ENCODE measurements at regions not wholly inside any gene's neighbourhood (a gene's known extent, or its start where the extent isn't known, plus 50 kb on each side); places are given as distances from the start of the nearest gene placed in this dataset.

DNA sequence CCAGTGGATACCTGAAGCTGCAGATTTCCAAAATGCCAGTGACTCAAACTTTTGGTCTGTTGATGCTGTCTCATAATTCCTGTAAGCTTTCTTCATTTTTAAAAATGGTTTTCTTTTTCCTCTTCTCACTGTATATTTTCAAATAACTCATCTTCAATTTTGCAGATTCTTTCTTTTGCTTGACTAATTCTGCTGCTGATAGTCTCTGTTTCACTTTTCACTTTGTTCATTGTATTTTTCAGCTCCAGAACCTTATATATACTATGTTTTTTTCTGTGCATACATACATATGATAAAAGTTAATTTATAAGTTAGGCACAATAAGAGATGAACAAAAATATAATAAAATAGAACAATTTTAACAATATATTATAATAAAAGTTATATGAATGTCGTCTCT, 237.7 kb upstream of the GPRIN3 start:
- no peaks in the 10 kb centered on the region for H3K9me3 ChIP-seq (ENCODE audit: control insufficient read depth, low read depth, low read length)
- H3K56ac ChIP-seq (ENCODE audit: insufficient read length, low read depth, low read length): no peak overlapping the region
- H2BK20ac ChIP-seq (ENCODE audit: low read depth, low read length, poor library complexity, severe bottlenecking): no peak overlapping the region
- TF ChIP-seq, protein P1, sequence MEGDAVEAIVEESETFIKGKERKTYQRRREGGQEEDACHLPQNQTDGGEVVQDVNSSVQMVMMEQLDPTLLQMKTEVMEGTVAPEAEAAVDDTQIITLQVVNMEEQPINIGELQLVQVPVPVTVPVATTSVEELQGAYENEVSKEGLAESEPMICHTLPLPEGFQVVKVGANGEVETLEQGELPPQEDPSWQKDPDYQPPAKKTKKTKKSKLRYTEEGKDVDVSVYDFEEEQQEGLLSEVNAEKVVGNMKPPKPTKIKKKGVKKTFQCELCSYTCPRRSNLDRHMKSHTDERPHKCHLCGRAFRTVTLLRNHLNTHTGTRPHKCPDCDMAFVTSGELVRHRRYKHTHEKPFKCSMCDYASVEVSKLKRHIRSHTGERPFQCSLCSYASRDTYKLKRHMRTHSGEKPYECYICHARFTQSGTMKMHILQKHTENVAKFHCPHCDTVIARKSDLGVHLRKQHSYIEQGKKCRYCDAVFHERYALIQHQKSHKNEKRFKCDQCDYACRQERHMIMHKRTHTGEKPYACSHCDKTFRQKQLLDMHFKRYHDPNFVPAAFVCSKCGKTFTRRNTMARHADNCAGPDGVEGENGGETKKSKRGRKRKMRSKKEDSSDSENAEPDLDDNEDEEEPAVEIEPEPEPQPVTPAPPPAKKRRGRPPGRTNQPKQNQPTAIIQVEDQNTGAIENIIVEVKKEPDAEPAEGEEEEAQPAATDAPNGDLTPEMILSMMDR (conservative IDR thresholded peaks at IDR 0.05): no peak
- H3T11ph ChIP-seq (ENCODE audit: low read length): no peak overlapping the region
- H3K14ac ChIP-seq (ENCODE audit: insufficient read depth, low read length): no peak overlapping the region
- Mint-ChIP-seq H3K27ac (no peak overlapping the region), H3K4me1 (peaks cover 4 to 5% of the 10 kb centered on the region in 2 experiments; a peak in 3 of 4 replicates), H3K27me3 (ENCODE audit: low read depth) (no peaks in the 10 kb centered on the region; the same call in 1 of the 2 replicates), H3K4me3 (no peak overlapping the region), H3K36me3 (ENCODE audit: insufficient read depth in 1 of 3, low read depth in 3 of 3) (no peaks in the 10 kb centered on the region), H3K9me3 (peaks cover 0 to 3% of the 10 kb centered on the region in 2 experiments; a peak in 1 of 5 replicates)
- H3K4me2 ChIP-seq (ENCODE audit: insufficient read depth, insufficient read length, low read length): no peak overlapping the region
- H4K20me1 ChIP-seq (ENCODE audit: control insufficient read depth, insufficient read depth, insufficient read length): no peaks in the 10 kb centered on the region
- H2BK5ac ChIP-seq (ENCODE audit: insufficient read length, low read length): no peak overlapping the region
- no peak for DNase-seq
- no peak overlapping the region for H2AK5ac ChIP-seq (ENCODE audit: insufficient read length, low read length)
- H3K9ac ChIP-seq (ENCODE audit: extremely low read depth, insufficient read length, low read length): no peak overlapping the region
- H3K23me2 ChIP-seq (ENCODE audit: insufficient read length, low read depth, low read length, poor library complexity, severe bottlenecking): no peaks in the 10 kb centered on the region
- no CpG with 5 or more reads among the region's 1 CpG for WGBS (ENCODE audit: extremely low coverage, insufficient read length, low lambda C conversion rate)
- H3K27ac ChIP-seq (ENCODE audit: insufficient read length, low read depth, low read length): no peak overlapping the region
- H2BK12ac ChIP-seq (ENCODE audit: insufficient read length, low read depth, low read length): no peak overlapping the region
- H4K5ac ChIP-seq (ENCODE audit: insufficient read length, low read depth, low read length): no peak overlapping the region
- no peak overlapping the region for H4K91ac ChIP-seq (ENCODE audit: insufficient read length, low read depth, low read length)
- no peak overlapping the region for H3K4ac ChIP-seq (ENCODE audit: low read depth, low read length)
- no peaks in the 10 kb centered on the region for H3K4me1 ChIP-seq (ENCODE audit: insufficient read depth, low read length)
- no peak overlapping the region for H2BK15ac ChIP-seq (ENCODE audit: low read depth, low read length)
- no peaks in the 10 kb centered on the region for H3K79me1 ChIP-seq (ENCODE audit: insufficient read depth, low read depth, low read length, poor library complexity, severe bottlenecking)
- H3K79me2 ChIP-seq (ENCODE audit: insufficient read depth, low read length): no peaks in the 10 kb centered on the region
- H3K27me3 ChIP-seq (ENCODE audit: insufficient read depth, low read length): no peaks in the 10 kb centered on the region
- no peak overlapping the region for H3K23ac ChIP-seq (ENCODE audit: insufficient read length, low read depth, low read length)
- H2AFZ ChIP-seq (ENCODE audit: low read length): no peak overlapping the region
- no peak overlapping the region for H4K8ac ChIP-seq (replicated peaks; ENCODE audit: insufficient read length, low read depth, low read length)
- H2BK120ac ChIP-seq (ENCODE audit: low read depth, low read length, poor library complexity, severe bottlenecking): no peak overlapping the region
- no peak overlapping the region for H3K18ac ChIP-seq (ENCODE audit: insufficient read length, low read depth, low read length)

Data from H9 (cell line).